Prostate gland (tissue), 2 donors: ENCODE measurements at regions not wholly inside any gene's neighbourhood (a gene's known extent, or its start where the extent isn't known, plus 50 kb on each side); places are given as distances from the start of the nearest gene placed in this dataset.

Experiments
- POLR2A ChIP-seq: fragments of 450-650 bp; IDR thresholded peaks from one replicate; pipeline ENCODE4 v1.6.1; 2016; ENCODE audit warnings: antibody characterized with exemption, mild to moderate bottlenecking
- TF ChIP-seq, protein P1 (sequence below), 4 experiments: fragments of 200-600 bp in 2 of 4; fragments of 450-650 bp in 2 of 4; sonication (generic) in 2 of 4; IDR thresholded peaks; 1 replicate in 3 of 4; 2 replicates in 1 of 4; pipeline ENCODE4 v1.5.1; 2016 to 2019; ENCODE audit warnings: antibody characterized with exemption in 4 of 4, mild to moderate bottlenecking in 2 of 4, moderate library complexity in 2 of 4

DNA sequence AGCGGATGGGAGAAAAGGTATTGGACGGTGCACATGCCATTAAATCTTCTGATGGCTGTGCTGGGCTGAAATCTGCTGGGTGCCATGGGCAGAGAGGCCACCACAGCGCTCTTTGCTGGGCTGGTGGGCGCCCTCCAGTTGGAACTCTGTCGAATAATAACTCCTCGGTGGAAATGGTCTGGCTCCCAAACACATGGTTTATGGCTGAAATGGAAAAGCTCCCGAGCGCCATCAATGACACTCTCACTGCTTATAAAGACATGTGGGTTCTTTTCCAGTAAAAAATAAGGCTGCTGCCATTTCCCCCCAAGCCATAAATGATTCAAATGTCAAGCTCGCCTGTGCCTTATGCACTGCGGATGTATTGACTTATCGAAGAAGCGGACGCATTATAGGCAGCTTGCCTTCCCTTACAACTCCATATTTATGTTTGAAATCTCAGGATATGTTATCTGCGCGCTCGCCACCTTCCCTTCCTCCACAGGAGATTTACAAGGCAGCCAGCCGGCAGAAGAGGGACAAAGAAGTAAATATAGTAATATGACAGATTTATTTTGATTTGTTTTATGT lies 239.0 kb upstream of the MKI67 start:
- TF ChIP-seq, protein P1, sequence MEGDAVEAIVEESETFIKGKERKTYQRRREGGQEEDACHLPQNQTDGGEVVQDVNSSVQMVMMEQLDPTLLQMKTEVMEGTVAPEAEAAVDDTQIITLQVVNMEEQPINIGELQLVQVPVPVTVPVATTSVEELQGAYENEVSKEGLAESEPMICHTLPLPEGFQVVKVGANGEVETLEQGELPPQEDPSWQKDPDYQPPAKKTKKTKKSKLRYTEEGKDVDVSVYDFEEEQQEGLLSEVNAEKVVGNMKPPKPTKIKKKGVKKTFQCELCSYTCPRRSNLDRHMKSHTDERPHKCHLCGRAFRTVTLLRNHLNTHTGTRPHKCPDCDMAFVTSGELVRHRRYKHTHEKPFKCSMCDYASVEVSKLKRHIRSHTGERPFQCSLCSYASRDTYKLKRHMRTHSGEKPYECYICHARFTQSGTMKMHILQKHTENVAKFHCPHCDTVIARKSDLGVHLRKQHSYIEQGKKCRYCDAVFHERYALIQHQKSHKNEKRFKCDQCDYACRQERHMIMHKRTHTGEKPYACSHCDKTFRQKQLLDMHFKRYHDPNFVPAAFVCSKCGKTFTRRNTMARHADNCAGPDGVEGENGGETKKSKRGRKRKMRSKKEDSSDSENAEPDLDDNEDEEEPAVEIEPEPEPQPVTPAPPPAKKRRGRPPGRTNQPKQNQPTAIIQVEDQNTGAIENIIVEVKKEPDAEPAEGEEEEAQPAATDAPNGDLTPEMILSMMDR (IDR thresholded peaks at IDR 0.05) = no peak
- no peak for TF ChIP-seq POLR2A
